DOHH2 (cell line): ENCODE measurements at regions not wholly inside any gene's neighbourhood (a gene's known extent, or its start where the extent isn't known, plus 50 kb on each side); places are given as distances from the start of the nearest gene placed in this dataset.

Source experiments
- H3F3A ChIP-seq: fragments of 200-600 bp; sonication (generic), shearing (Covaris generic); 2 replicates; pipeline ENCODE4 v1.6.0; 2016; ENCODE audit warnings: antibody characterized with exemption, mild to moderate bottlenecking; ENCODE audit not compliant: control insufficient read depth, insufficient read depth
- H3K27ac ChIP-seq: fragments of 200-600 bp; sonication (generic); 2 replicates; pipeline ENCODE4 v1.5.1; 2014; ENCODE audit warnings: low read depth, mild to moderate bottlenecking, low read length, moderate library complexity
- H3K27me3 ChIP-seq: fragments of 200-600 bp; sonication (generic); 2 replicates; pipeline ENCODE4 v1.6.1; 2014; ENCODE audit warnings: mild to moderate bottlenecking, low read length, mixed read lengths; ENCODE audit not compliant: control insufficient read depth
- H3K36me3 ChIP-seq: fragments of 200-600 bp; sonication (generic); 2 replicates; pipeline ENCODE4 v1.6.1; 2014; ENCODE audit warnings: mild to moderate bottlenecking, low read length, moderate library complexity, mixed read lengths; ENCODE audit not compliant: control insufficient read depth
- H3K4me1 ChIP-seq: fragments of 200-600 bp; sonication (generic); 2 replicates; pipeline ENCODE4 v1.6.1; 2014; ENCODE audit warnings: mild to moderate bottlenecking, low read length, mixed read lengths; ENCODE audit not compliant: control insufficient read depth
- H3K4me2 ChIP-seq: fragments of 200-600 bp; sonication (generic); 2 replicates; pipeline ENCODE4 v1.6.0; 2014; ENCODE audit warnings: mild to moderate bottlenecking, low read length, moderate library complexity
- H3K4me3 ChIP-seq: fragments of 200-600 bp; sonication (generic); 2 replicates; pipeline ENCODE4 v1.5.1; 2014; ENCODE audit warnings: mild to moderate bottlenecking, low read length, mixed read lengths
- H3K79me2 ChIP-seq: fragments of 200-600 bp; sonication (generic); 2 replicates; pipeline ENCODE4 v1.6.1; 2014; ENCODE audit warnings: mild to moderate bottlenecking, low read length, mixed read lengths; ENCODE audit not compliant: control insufficient read depth
- H3K9me2 ChIP-seq: fragments of 200-600 bp; sonication (generic); replicated peaks from 2 replicates; pipeline ENCODE4 v1.6.1; 2014; ENCODE audit warnings: mild to moderate bottlenecking, low read length, mixed read lengths; ENCODE audit not compliant: control insufficient read depth
- H3K9me3 ChIP-seq: fragments of 200-600 bp; sonication (generic); 2 replicates; pipeline ENCODE4 v1.6.1; 2014; ENCODE audit warnings: antibody characterized with exemption, low read length, mixed read lengths; ENCODE audit not compliant: control insufficient read depth, insufficient read depth
- H4K20me1 ChIP-seq: fragments of 200-600 bp; sonication (generic); 2 replicates; pipeline ENCODE4 v1.6.0; 2014; ENCODE audit warnings: low read depth, mild to moderate bottlenecking, antibody characterized with exemption, low read length, moderate library complexity; ENCODE audit not compliant: control insufficient read depth, insufficient read depth
- EZH2phosphoT487 ChIP-seq: fragments of 200-600 bp; sonication (generic); IDR thresholded peaks from 2 replicates; pipeline ENCODE4 v1.6.1; 2017; ENCODE audit warnings: borderline replicate concordance, mild to moderate bottlenecking, antibody characterized with exemption, low read length, moderate library complexity, mixed read lengths
- TF ChIP-seq, protein P1 (sequence below): fragments of 200-600 bp; sonication (generic); IDR thresholded peaks from one replicate; pipeline ENCODE4 v1.5.1; 2014; ENCODE audit warnings: antibody characterized with exemption, mild to moderate bottlenecking, low read depth, low read length; ENCODE audit not compliant: poor library complexity, severe bottlenecking

DNA sequence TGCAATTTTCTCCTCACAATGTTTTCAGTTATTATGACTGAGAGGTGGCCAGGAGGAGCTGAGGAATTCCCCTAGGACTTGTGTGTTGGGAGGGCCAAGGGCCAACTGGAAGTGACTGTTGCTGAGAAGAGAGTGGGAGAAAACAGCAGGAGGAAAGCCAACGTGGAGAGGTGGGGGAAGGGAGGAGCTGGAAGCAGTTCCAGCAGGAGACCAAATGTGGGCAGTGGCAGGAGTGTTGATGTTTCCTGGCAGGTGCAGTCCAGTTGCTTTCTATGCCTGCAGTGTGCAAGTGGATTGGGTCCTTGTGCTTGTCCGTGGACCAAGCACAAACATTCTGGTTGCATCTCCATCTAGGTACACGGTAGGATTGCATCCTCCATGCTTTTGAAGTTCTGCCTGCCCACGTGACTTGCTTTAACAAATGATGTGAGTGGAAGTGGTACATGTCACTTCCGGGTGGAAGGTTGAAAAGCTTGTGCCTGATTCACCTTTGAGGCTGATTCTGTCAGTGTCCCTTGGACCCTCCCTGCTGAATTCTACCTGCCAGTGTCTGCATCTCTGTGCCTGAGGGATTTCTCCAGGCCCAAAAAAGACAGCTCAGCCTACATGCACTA, 54.7 kb upstream of the CRHR1 start:
- H3K27me3 ChIP-seq = peaks cover 37% of the 10 kb centered on the region
- no peaks in the 10 kb centered on the region for H3K9me2 ChIP-seq
- no peaks in the 10 kb centered on the region for H3K79me2 ChIP-seq
- H3K36me3 ChIP-seq = no peaks in the 10 kb centered on the region
- no peaks in the 10 kb centered on the region for H3F3A ChIP-seq
- H3K27ac ChIP-seq = no peak overlapping the region
- peaks cover 15% of the 10 kb centered on the region; the same call in 1 of the 2 replicates for H3K9me3 ChIP-seq
- H4K20me1 ChIP-seq = no peaks in the 10 kb centered on the region
- no peak overlapping the region for H3K4me2 ChIP-seq
- H3K4me1 ChIP-seq = no peaks in the 10 kb centered on the region
- TF ChIP-seq, protein P1, sequence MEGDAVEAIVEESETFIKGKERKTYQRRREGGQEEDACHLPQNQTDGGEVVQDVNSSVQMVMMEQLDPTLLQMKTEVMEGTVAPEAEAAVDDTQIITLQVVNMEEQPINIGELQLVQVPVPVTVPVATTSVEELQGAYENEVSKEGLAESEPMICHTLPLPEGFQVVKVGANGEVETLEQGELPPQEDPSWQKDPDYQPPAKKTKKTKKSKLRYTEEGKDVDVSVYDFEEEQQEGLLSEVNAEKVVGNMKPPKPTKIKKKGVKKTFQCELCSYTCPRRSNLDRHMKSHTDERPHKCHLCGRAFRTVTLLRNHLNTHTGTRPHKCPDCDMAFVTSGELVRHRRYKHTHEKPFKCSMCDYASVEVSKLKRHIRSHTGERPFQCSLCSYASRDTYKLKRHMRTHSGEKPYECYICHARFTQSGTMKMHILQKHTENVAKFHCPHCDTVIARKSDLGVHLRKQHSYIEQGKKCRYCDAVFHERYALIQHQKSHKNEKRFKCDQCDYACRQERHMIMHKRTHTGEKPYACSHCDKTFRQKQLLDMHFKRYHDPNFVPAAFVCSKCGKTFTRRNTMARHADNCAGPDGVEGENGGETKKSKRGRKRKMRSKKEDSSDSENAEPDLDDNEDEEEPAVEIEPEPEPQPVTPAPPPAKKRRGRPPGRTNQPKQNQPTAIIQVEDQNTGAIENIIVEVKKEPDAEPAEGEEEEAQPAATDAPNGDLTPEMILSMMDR = no peak
- TF ChIP-seq EZH2phosphoT487 = no peak
- H3K4me3 ChIP-seq = no peak overlapping the region

DNA sequence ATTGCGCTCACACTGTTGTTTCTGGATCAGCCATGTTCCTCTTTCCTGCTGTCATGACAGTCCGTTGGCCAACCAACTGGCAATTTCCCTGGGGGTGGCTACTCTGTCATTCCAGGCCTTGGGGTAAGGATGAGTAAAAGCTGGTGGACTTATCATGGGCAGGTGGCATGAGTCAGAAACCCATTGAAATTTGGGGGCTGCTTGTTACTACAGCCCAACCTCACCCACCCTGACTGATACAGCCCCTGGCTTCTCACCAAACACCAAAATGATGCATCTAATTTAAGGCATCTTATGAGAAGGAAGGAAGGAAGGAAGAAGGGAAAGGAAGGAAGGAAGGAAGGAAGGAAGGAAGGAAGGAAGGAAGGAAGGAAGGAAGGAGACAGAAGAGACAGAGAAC, 53.9 kb upstream of the CRHR1 start:
- no peak overlapping the region for H3K4me3 ChIP-seq
- no peaks in the 10 kb centered on the region for H3K79me2 ChIP-seq
- no peaks in the 10 kb centered on the region for H4K20me1 ChIP-seq
- H3K4me1 ChIP-seq = no peaks in the 10 kb centered on the region
- no peak overlapping the region for H3K27ac ChIP-seq
- H3F3A ChIP-seq = no peaks in the 10 kb centered on the region
- H3K27me3 ChIP-seq = peaks cover 33% of the 10 kb centered on the region
- no peaks in the 10 kb centered on the region for H3K9me2 ChIP-seq
- no peak for TF ChIP-seq EZH2phosphoT487
- TF ChIP-seq, protein P1 = no peak
- no peak overlapping the region for H3K4me2 ChIP-seq
- H3K36me3 ChIP-seq = no peaks in the 10 kb centered on the region
- peaks cover 17% of the 10 kb centered on the region; the same call in 1 of the 2 replicates for H3K9me3 ChIP-seq

DNA sequence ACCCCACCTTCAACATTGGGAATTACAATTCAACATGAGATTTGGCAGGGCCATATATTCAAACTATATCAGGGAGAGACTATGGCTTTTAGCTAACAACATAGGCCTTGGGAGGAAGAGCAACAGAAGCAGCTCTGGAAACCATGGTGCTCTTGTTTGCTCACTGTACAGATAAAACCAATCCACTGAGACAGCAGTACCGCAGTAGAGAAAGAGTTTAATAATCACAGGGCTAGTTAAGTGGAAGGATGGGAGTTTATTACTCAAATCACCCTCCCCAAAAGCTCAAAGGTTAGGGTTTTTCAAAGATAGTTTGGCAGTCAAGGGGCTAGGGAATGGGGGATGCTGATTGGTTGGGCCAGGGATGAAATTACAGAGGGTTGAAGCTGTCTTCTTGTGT, 52.7 kb upstream of the CRHR1 start:
- Histone ChIP-seq H4K20me1 (no peaks in the 10 kb centered on the region), H3K27me3 (peaks cover 25% of the 10 kb centered on the region), H3K9me2 (no peaks in the 10 kb centered on the region), H3K4me2 (no peak overlapping the region), H3K36me3 (no peaks in the 10 kb centered on the region), H3K79me2 (no peaks in the 10 kb centered on the region), H3F3A (no peaks in the 10 kb centered on the region), H3K4me3 (no peak overlapping the region), H3K27ac (no peak overlapping the region), H3K9me3 (peaks cover 17% of the 10 kb centered on the region; the same call in 1 of the 2 replicates), H3K4me1 (no peaks in the 10 kb centered on the region)
- no peak for TF ChIP-seq EZH2phosphoT487
- TF ChIP-seq, protein P1 = no peak
